Limb (tissue), 2 donors: ENCODE measurements at regions not wholly inside any gene's neighbourhood (a gene's known extent, or its start where the extent isn't known, plus 50 kb on each side); places are given as distances from the start of the nearest gene placed in this dataset.
"Not testable (repeated sequence)": the region's sequence is repeated elsewhere in the genome, so short reads cannot be mapped to it uniquely, and the experiment has no call there.

Experiments
- DNase-seq, 2 donors: peaks; one replicate each; pipeline ENCODE4 v3.0.0-alpha.2; 2016; ENCODE audit errors: extremely low spot score in 2 of 2

- DNase-seq, result no peak
Observed at GRCh38 chr4:3651267-3651845, 114.8 kb upstream of the ADRA2C start.

DNA sequence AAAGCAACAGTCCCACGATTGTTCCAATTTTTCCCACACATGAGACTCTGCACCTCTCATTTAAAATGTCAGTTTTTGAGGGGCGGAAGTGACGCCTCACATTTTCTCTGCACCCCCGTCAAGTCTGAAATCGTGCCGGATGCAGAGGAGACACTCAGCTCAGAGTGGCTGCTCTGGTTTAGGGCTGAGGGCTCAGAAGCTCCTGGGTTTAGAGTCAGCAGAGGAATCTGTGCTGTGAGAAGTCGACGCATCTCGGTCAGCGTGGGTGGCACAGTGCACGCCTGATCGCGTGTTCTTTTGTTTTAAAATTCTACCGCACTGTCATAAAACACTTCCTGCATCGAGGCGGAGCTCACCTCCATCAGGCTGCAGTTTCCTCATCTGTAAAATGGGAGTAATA lies 116.7 kb upstream of the ADRA2C start:
- no peak for DNase-seq

DNA sequence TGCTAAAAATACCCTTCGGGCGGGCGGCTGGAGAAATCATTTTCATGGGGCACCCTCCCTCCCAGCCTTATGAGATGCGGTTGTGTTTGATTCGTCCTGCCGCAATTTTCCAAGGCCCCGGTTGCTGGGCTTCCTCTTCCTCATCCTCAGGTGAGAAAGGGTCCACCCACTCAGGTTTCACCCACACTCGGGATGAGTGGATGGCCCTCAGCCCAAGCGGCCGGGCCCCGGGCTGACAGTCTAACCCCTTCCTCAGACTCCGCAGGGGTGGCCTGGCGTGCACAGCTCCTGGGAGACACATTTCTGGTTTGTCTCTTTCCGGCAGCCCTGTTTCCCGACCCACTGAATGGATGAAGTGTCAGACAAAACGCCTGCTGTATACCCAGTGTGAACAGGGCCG lies 116.5 kb upstream of the LRPAP1 start:
- no peak for DNase-seq

DNA sequence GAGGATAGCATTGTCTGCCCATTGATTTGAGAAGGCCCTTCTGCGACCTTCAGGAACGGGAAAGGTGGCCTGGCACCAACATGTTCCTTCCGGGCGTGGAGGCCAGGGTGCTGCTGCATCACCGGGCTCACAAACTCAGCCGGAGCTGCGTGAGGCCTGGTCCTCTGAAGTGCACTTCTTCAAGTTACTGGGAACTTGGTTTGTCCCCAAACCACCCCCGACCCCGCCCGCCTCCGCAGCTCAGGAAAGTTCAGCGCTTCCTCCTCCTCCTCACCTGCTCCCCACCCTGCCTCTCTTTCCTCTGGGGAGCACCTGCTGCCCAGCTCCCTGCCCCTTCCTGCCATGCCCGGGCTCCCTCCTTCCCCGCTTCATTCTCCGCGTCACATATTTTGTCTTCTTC lies 116.0 kb upstream of the LRPAP1 start:
- no peak for DNase-seq

DNA sequence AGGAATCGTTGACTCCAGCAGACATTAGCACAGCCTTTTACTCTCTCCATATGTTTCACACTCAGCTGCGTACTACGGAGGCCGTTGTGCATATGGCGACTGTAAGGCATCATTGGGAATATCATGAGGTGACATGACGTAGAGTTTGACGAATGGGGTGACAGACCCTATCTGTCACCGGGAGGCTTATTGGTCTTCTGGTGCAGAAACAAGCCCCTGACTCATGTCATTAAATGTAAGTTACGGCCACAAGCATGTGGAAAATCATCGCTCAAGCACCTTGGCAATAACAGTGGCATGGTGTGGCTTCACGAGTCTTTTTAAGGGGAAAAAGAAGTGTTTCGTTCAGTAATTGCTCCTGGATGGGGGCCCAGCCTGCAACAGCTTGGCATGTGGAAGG lies 115.2 kb upstream of the LRPAP1 start:
- no peak for DNase-seq

- DNase-seq, result no peak
Observed at GRCh38 chr4:3645711-3646679, 113.8 kb upstream of the LRPAP1 start.

- DNase-seq, result no peak
Observed at GRCh38 chr4:3644849-3645627, 112.8 kb upstream of the LRPAP1 start.

DNA sequence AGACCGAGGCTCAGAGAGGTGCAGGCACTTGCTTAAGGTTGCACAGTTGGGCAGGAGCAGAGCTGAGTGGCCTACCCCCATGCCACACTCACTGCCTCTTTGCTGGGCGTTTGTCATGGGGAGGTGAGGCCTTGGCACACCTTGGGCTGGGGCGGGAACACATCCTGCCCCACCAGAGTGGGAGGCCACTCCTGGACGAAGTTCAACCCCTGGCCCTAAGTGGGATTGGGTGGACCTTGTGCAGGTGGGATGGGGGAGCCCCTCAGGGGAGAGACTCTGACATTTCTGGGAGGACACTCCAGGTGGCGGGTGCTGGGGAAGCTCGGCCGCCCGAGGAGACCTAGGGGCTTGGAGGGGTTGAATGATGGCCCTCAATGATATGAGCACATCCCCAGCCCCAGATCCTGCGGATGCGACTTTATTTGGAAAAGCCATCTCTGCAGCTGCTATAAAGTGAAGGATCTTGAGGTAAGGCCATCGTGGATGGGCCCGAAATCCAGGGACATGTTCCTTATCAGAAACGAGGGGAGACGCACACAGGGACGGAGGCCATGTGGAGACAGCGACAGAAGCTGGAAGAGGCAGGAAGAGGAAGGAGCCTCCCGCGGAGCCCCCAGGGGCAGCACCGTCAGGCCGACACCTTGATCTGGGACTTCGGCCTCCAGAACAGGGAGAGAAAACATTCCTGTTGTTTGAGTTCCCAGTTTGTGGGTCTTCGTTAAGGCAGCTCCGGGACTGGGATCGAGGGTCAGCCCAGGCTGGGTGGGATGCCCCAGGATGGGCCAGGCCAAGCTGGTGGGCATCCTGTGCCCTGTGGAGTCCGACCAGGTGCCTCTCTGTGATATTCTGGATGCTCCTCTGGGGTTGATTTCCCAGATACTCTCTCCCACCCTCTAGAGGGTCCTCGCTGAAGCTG lies 111.6 kb upstream of the LRPAP1 start:
- DNase-seq, result no peak

DNA sequence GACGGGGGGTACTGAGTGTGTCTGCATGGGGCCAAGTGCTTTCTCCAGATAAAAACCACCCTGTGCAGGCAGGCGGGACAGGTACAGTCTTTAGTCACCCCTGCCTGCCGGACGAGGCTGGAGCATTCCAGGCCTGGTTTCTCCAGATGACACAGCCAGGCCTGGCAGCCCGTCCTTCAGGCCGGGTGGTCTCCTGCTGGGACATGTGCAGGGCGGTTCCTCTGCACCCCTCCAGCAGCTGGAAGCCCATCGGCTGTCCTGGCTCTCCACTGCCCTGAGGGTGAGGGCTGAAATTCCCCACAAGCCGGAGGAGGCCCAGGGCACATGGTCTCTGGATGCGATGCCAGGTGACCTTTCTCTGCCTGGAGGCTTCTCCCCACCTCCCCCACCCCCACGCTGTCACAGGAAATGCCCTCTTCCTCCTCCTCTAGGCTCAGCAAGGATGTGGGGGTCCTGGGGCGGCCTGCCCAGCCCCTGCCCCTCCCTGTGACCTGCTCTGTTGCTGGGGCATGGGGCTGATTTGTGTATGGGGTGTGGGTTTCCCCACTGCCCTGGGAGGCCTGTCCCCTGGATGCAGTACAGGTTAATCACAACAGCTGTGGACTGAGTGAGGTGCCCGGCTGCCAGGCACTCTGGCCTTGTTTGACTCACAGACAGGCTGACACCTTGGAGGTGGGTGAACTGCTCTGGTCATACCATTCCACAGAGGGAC lies 110.7 kb upstream of the LRPAP1 start:
- no peak for DNase-seq

DNA sequence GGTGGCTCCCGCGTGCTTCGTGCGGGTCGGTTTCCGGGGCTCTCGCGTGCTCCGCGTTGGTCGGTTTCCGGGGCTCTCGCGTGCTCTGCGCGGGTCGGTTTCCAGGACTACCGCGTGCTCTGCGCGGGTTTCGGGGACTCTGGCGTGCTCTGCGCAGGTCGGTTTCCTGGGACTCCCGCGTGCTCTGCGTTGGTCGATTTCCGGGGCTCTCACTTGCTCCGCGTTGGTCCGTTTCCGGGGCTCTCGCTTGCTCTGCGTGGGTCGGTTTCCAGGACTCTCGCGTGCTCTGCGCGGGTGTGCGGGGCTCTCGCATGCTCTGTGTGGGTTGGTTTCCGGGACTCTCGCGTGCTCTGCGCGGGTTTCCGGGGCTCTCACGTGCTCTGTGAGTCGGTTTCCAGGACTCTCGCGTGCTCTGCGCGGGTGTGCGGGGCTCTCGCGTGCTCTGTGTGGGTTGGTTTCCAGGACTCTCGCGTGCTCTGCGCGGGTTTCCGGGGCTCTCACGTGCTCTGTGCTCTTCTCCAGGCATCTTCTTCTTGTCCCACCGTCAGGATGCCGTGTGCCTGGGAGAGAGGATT lies 109.9 kb upstream of the LRPAP1 start:
- DNase-seq, result no peak

GRCh38 chr4:3641501-3641900 lies 109.3 kb upstream of the LRPAP1 start:
- no peak for DNase-seq

DNA sequence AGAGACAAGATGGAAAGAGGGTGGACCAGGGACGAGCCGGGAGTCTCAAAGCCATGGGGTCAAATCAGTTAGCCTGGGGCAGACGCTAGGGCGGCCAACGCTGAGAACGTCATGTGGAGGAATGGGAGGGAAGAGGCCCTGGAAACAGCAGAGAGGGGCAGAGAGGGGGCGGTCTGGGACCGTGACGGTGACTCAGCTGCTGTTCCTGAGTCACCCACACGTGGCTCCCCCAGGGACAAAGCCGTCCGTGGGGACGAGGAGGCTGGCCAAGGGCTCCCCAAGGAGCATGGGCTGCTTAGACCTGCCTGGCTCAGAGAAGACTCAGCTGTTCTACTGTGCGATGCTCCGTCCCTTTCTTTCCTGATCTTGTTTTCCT lies 108.4 kb upstream of the LRPAP1 start:
- no peak for DNase-seq

GRCh38 chr4:3639613-3640586 lies 107.7 kb upstream of the LRPAP1 start:
- DNase-seq, result no peak

DNA sequence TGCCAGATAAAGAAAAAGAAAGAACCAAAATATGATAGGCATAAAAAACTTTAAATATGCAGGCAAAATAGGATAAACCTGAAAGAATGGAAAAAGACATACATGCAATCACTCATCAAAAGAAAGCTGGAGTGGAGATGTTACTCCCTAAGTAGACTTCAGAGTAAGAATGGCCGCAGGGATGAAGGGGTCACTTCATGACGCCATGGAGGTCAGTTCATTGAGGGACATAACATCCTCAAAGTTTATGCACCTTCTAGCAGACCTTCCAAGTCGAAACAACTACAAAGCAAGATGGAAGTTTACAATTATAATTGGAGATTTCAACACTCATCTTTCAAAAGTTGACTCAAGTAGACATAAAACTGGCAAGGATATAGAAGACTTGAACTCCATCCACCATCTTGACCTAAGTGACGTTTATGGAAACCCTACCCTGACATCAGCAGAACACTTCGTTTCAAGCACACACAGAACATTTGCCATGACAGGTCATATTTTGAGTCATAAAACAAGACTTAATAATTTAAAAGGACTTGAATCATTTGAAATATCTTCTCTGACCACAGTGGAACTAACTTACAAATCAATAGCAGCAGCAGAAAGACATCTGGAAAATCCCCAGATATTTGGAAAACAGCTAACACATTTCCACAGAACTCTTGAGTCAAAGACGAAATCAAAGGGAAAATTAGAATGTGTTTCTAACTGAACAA lies 106.0 kb upstream of the LRPAP1 start:
- DNase-seq, result no peak

DNA sequence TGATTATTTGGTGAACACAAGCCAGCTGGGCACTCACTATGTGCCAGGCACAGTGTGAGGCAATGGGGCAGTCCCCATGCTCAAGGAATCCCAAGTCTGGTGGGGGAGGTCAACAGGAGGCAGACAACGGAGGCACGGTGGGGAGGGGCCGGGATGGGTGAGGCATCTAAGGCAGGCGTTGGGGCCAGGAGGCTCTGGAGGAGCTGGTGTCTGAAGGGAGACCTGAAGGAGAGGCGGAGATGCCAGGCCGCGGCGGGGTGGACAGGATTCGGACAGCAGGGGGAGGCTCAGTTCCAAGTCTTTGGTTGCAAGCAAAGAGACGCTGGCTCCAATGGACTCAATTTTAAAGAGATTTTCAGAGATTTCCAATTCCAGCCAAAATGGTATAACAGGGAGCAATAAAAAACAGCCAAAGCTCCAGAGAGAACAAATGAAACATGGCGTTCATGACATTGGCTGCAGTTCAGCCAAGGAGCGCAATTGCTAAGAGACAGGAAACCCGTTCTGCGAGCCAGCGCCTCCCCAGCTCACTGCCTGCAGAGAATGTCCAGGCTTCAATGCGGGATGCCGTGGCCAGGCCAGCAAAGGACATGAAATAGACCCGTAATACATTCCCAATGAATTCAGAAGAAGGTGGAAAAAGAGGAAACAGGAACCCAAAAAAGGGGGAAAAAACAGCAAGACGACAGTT lies 105.2 kb upstream of the LRPAP1 start:
- DNase-seq, result peak in 1 of 2 donors; percentile 41

- DNase-seq, result no peak
Observed at GRCh38 chr4:3636646-3637320, 104.6 kb upstream of the LRPAP1 start.

DNA sequence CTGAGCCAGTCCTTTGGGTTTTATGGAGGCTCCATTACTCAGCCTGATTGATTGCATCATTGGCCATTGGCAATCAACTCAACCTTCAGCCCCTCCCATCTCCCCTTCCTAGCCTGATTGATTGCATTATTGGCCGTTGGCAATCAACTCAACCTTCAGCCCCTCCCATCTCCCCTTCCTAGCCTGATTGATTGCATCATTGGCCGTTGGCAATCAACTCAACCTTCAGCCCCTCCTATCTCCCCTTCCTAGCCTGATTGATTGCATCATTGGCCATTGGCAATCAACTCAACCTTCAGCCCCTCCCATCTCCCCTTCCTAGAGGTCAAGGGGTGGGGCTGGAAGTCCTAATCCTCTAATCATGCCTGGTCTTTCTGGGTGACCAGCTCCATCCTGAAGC lies 103.8 kb upstream of the LRPAP1 start:
- DNase-seq, result not testable (repeated sequence)
